AG04449 (cell line): ENCODE measurements at regions not wholly inside any gene's neighbourhood (a gene's known extent, or its start where the extent isn't known, plus 50 kb on each side); places are given as distances from the start of the nearest gene placed in this dataset.

ENCODE experiments used
- CTCF ChIA-PET: fragments of 350-600 bp; formaldehyde crosslinking; extraction: SDS; loops from one replicate; lab custom pipeline; 2021; ENCODE audit warnings: antibody characterized with exemption; lab: Yijun Ruan, JAX
- POLR2A ChIA-PET: fragments of 400-600, 350-600 bp; formaldehyde crosslinking; extraction: SDS; loops from one replicate; lab custom pipeline; 2020; ENCODE audit warnings: antibody characterized with exemption, inconsistent platforms; lab: Yijun Ruan, JAX
- DNase-seq: peaks from one replicate; pipeline ENCODE4 v3.0.0-alpha.2; 2010; ENCODE audit warnings: low read depth, low spot score
- H3K4me3 ChIP-seq: 2 replicates; pipeline ENCODE4 v1.5.1; 2011; ENCODE audit warnings: low read depth, mild to moderate bottlenecking, control low read depth, low read length
- CTCF ChIP-seq: IDR thresholded peaks from one replicate; pipeline ENCODE4 v1.5.1; 2011; ENCODE audit warnings: mild to moderate bottlenecking, moderate library complexity, low read length, control low read depth, inconsistent platforms; ENCODE audit not compliant: insufficient read depth; ENCODE audit errors: missing control alignments

GRCh38 chr10:31125789-31126188, 94.1 kb upstream of the ZNF438 start:
- ChIA-PET CTCF (no interaction called here), POLR2A (no interaction called here)
- TF ChIP-seq CTCF: no peak
- H3K4me3 ChIP-seq: no peak overlapping the region
- DNase-seq: no peak

- no peak for DNase-seq
- H3K4me3 ChIP-seq: no peak overlapping the region
- CTCF ChIA-PET: interaction anchor here (1.3 kb wide), 1 partner anchor 9 kb away, joined by 4 read pairs; no protein-coding TSS in a partner anchor
- POLR2A ChIA-PET: no interaction called here
- no peak for TF ChIP-seq CTCF
These were observed 94.9 kb upstream of the ZNF438 start for GRCh38 chr10:31126593-31126992.

GRCh38 chr10:31128536-31128935, 96.9 kb upstream of the ZNF438 start:
- ChIA-PET CTCF (interaction anchor here (1.5 kb wide), 1 partner anchor 10 kb away, joined by 4 read pairs; no protein-coding TSS in a partner anchor), POLR2A (no interaction called here)
- H3K4me3 ChIP-seq: no peak overlapping the region
- TF ChIP-seq CTCF: no peak
- DNase-seq: no peak

GRCh38 chr10:31129271-31129670, 97.6 kb upstream of the ZNF438 start:
- no peak for DNase-seq
- POLR2A ChIA-PET: interaction anchor here (0.5 kb wide), 1 partner anchor 392 kb away, joined by 3 read pairs; no protein-coding TSS in a partner anchor
- no peak for TF ChIP-seq CTCF
- CTCF ChIA-PET: interaction anchor here (1.5 kb wide), 1 partner anchor 10 kb away, joined by 4 read pairs; no protein-coding TSS in a partner anchor
- H3K4me3 ChIP-seq: no peak overlapping the region

- no peak for TF ChIP-seq CTCF
- CTCF ChIA-PET: interaction anchor here (1.5 to 1.6 kb wide), 2 partner anchors 11 to 346 kb away, joined by 4 to 6 read pairs; no protein-coding TSS in a partner anchor
- no peak for DNase-seq
- no peak overlapping the region for H3K4me3 ChIP-seq
- POLR2A ChIA-PET: interaction anchor here (0.5 kb wide), 1 partner anchor 393 kb away, joined by 3 read pairs; no protein-coding TSS in a partner anchor
These were observed 98.3 kb upstream of the ZNF438 start for GRCh38 chr10:31129880-31130405.

- no peak overlapping the region for H3K4me3 ChIP-seq
- ChIA-PET CTCF (interaction anchor here (1.1 to 1.6 kb wide), 2 partner anchors 346 to 443 kb away, joined by 4 to 6 read pairs; no protein-coding TSS in a partner anchor), POLR2A (no interaction called here)
- no peak for TF ChIP-seq CTCF
- DNase-seq: no peak
These were observed 98.7 kb upstream of the ZNF438 start for GRCh38 chr10:31130406-31130805.
